ENCODE measurements at regions not wholly inside any gene's neighbourhood (a gene's known extent, or its start where the extent isn't known, plus 50 kb on each side); places are given as distances from the start of the nearest gene placed in this dataset.
"Not testable (repeated sequence)": the region's sequence is repeated elsewhere in the genome, so short reads cannot be mapped to it uniquely, and the experiment has no call there.

- no peak overlapping the region for H3K27ac ChIP-seq
- DNase-seq (no peak), ATAC-seq (peak; percentile 48 to 84)
- H3K9me3 ChIP-seq = no peaks in the 10 kb centered on the region
- H3K36me3 ChIP-seq = no peaks in the 10 kb centered on the region
- no peak overlapping the region for H3K4me3 ChIP-seq
- peaks cover 11% of the 10 kb centered on the region for H3K4me1 ChIP-seq
- intact Hi-C loops (cut with DNase I) = no loop called here
- H3K27me3 ChIP-seq (ENCODE audit: low read depth) = no peaks in the 10 kb centered on the region
- TF ChIP-seq, protein P1, sequence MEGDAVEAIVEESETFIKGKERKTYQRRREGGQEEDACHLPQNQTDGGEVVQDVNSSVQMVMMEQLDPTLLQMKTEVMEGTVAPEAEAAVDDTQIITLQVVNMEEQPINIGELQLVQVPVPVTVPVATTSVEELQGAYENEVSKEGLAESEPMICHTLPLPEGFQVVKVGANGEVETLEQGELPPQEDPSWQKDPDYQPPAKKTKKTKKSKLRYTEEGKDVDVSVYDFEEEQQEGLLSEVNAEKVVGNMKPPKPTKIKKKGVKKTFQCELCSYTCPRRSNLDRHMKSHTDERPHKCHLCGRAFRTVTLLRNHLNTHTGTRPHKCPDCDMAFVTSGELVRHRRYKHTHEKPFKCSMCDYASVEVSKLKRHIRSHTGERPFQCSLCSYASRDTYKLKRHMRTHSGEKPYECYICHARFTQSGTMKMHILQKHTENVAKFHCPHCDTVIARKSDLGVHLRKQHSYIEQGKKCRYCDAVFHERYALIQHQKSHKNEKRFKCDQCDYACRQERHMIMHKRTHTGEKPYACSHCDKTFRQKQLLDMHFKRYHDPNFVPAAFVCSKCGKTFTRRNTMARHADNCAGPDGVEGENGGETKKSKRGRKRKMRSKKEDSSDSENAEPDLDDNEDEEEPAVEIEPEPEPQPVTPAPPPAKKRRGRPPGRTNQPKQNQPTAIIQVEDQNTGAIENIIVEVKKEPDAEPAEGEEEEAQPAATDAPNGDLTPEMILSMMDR (IDR thresholded peaks at IDR 0.05) = peak; percentile 63
Observed at GRCh38 chr4:124111922-124112321, 600.6 kb downstream of the ANKRD50 start.

DNA sequence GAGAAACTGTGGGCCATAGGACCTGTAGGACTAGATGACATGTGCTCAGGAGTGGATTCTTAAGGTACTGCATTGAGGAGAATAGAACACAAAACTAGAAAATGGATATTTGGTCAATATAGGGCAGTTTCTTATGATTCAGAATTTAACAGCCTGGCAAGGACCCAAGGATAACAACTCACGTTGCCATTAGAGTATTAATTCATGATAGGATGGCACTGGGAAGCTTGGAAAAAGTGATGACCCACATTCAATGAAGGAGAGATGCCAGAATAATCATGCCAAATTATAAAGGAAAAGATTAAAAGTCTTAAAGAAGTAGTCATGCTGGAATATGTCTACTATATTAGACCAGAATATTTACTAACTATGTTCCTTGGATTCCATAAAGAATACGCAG is 594.5 kb downstream of the ANKRD50 start:
- H3K27me3 ChIP-seq (ENCODE audit: low read depth) = no peaks in the 10 kb centered on the region
- intact Hi-C loops (cut with DNase I) = no loop called here
- H3K9me3 ChIP-seq = no peaks in the 10 kb centered on the region
- H3K4me1 ChIP-seq = no peaks in the 10 kb centered on the region
- DNase-seq (no peak), ATAC-seq (no peak)
- TF ChIP-seq, protein P1 (IDR thresholded peaks at IDR 0.05) = no peak
- H3K36me3 ChIP-seq = no peaks in the 10 kb centered on the region
- no peak overlapping the region for H3K27ac ChIP-seq
- H3K4me3 ChIP-seq = no peak overlapping the region

GRCh38 chr4:124121461-124121971 is 591.0 kb downstream of the ANKRD50 start:
- Histone ChIP-seq H3K27me3 (ENCODE audit: low read depth) (no peaks in the 10 kb centered on the region), H3K9me3 (no peaks in the 10 kb centered on the region), H3K4me1 (no peaks in the 10 kb centered on the region), H3K36me3 (no peaks in the 10 kb centered on the region), H3K27ac (no peak overlapping the region), H3K4me3 (no peak overlapping the region)
- DNase-seq (no peak), ATAC-seq (peak; percentile 36 to 46)
- TF ChIP-seq, protein P1 (IDR thresholded peaks at IDR 0.05) = no peak
- intact Hi-C loops (cut with DNase I) = no loop called here

- Histone ChIP-seq H3K4me1 (no peaks in the 10 kb centered on the region), H3K27me3 (ENCODE audit: low read depth) (no peaks in the 10 kb centered on the region), H3K4me3 (no peak overlapping the region), H3K36me3 (no peaks in the 10 kb centered on the region), H3K9me3 (no peaks in the 10 kb centered on the region), H3K27ac (no peak overlapping the region)
- TF ChIP-seq, protein P1 (IDR thresholded peaks at IDR 0.05) = no peak
- intact Hi-C loops (cut with DNase I) = no loop called here
- DNase-seq (no peak), ATAC-seq (no peak)
Observed at GRCh38 chr4:124123181-124123580, 589.4 kb downstream of the ANKRD50 start.

DNA sequence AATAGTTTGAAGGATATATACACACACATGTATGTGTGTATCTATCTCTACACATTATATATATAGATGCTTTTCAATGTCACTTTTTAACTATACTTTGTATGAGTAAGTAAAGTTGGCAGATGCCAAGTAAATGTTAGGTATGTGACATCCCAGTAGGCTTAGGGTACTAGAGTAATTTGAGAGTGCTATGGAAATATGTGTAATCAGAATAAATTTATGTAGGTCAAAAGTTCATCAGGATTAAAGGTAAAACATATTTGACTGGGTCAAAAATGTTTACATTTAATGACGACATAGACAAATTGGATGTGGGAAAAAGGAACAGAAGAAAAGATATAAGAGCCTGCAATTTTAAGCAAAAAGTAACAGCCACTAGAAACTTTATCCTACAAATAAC is 588.8 kb downstream of the ANKRD50 start:
- no peak overlapping the region for H3K4me3 ChIP-seq
- no peaks in the 10 kb centered on the region for H3K27me3 ChIP-seq (ENCODE audit: low read depth)
- ATAC-seq (no peak), DNase-seq (no peak)
- TF ChIP-seq, protein P1 (IDR thresholded peaks at IDR 0.05) = no peak
- H3K4me1 ChIP-seq = no peaks in the 10 kb centered on the region
- H3K36me3 ChIP-seq = no peaks in the 10 kb centered on the region
- intact Hi-C loops (cut with DNase I) = no loop called here
- H3K9me3 ChIP-seq = no peaks in the 10 kb centered on the region
- no peak overlapping the region for H3K27ac ChIP-seq

GRCh38 chr4:124131324-124131723 is 581.2 kb downstream of the ANKRD50 start:
- ATAC-seq, H3K27ac ChIP-seq: not testable (repeated sequence)

More at GRCh38 chr4:124131324-124131723, 581.2 kb downstream of the ANKRD50 start:
- H3K36me3 ChIP-seq; H3K4me3 ChIP-seq; H3K9me3 ChIP-seq; H3K4me1 ChIP-seq; H3K27me3 ChIP-seq (ENCODE audit: low read depth); intact Hi-C loops (cut with DNase I): not testable (repeated sequence)
- DNase-seq = peak; percentile 24

Data from lower lobe of right lung (tissue), 2 donors.